Liver (tissue), 3 donors: ENCODE measurements at regions not wholly inside any gene's neighbourhood (a gene's known extent, or its start where the extent isn't known, plus 50 kb on each side); places are given as distances from the start of the nearest gene placed in this dataset.

Experiments
- SP1 ChIP-seq: IDR thresholded peaks from 2 replicates; pipeline ENCODE4 v1.6.1; 2018; ENCODE audit warnings: antibody characterized with exemption, mild to moderate bottlenecking
- TF ChIP-seq, protein P1 (sequence below): fragments of 150-350 bp; IDR thresholded peaks from 2 replicates; pipeline ENCODE4 v1.5.1; 2017; ENCODE audit warnings: improper control_type of control experiment, low read depth, low read length; ENCODE audit not compliant: missing input control
- donor health status: healthy.
- donor health status: healthy.

DNA sequence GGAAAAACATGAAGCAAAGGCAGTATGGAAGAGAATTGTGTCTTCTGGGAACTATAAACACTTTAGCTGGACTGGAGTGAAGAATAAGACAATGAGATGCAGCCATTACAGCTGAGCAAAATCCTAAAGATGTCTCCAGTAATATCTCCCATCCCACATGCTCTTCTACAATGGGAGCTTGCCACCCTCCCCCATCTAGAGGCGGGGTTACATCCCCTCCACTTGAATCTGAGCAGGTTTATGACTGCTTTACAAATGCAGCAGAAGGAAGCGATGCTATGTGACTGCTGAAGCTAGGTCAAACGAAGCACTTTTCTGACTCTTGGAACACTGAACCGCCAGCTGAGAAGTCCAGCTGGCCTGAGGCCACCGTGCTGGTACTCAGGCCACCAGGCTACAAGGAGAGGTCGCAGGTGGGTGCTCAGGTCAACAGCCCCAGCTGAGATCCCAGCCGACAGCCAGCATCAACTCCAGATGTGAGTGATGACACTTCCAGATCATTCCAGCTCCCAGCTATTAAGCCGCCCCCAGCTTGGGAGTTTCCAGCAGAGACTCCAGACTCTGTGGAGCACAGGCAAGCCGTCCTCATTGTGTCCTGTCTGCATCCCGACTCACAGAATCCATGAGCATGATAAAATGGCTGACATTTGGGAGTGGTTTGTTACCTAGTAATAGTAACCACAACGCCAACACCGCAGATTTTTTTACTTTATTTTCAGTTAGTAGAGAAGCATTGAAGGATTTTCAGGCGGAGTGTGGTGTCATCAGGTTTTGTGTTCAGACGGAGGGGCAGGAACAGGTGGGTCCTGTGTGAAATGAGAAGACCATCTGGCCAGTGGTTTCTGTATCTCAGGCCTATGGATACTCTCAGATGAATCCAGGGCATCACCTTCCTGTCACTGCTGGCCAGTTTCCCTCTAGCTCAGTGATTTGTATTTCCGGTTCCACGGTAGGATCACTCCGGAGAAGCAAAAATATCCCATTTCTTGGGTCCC is 89.3 kb downstream of the NPY start:
- TF ChIP-seq SP1, result no peak
- TF ChIP-seq, protein P1, sequence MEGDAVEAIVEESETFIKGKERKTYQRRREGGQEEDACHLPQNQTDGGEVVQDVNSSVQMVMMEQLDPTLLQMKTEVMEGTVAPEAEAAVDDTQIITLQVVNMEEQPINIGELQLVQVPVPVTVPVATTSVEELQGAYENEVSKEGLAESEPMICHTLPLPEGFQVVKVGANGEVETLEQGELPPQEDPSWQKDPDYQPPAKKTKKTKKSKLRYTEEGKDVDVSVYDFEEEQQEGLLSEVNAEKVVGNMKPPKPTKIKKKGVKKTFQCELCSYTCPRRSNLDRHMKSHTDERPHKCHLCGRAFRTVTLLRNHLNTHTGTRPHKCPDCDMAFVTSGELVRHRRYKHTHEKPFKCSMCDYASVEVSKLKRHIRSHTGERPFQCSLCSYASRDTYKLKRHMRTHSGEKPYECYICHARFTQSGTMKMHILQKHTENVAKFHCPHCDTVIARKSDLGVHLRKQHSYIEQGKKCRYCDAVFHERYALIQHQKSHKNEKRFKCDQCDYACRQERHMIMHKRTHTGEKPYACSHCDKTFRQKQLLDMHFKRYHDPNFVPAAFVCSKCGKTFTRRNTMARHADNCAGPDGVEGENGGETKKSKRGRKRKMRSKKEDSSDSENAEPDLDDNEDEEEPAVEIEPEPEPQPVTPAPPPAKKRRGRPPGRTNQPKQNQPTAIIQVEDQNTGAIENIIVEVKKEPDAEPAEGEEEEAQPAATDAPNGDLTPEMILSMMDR, result no peak
